NOMO-1 (cell line): ENCODE measurements at regions not wholly inside any gene's neighbourhood (a gene's known extent, or its start where the extent isn't known, plus 50 kb on each side); places are given as distances from the start of the nearest gene placed in this dataset.
"Not testable (repeated sequence)": the region's sequence is repeated elsewhere in the genome, so short reads cannot be mapped to it uniquely, and the experiment has no call there.

Experiments used
- DNase-seq, 2 experiments: peaks; one replicate each; lab custom pipeline; 2025; ENCODE audit not compliant: unreplicated experiment in 2 of 2; lab: John Stamatoyannopoulos, UW

GRCh38 chr3:28134792-28135375 is 106.5 kb upstream of the CMC1 start:
- peak; percentile 32 to 66 for DNase-seq

DNA sequence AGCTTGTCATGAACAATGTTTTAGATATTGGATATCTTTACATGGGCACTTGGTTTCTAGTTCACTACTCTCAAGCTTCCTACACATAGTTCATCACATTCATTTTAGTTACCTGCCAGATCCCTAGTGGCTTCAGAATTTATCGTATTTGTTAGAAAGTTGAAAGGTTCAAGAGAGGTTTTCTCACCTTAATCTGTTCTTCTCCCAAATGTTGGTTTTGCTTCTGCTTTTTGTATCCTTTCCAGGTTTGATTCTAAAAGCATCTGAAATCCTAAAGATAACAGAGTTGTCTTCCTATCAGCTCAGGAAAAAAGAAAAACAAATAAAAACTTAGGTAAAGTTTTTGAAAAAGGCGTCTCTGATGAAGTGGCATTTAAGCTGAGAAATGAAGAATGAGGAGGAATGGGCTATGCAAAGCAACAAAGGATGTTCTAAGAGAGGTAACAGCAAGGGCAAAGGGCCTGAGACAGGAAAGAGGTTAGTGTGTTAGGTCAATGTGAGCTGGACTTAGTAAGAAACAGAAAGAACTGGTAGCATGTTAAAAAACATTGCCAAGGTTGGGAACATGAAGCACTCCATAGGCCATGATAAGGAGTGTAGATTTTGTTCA is 104.7 kb upstream of the CMC1 start:
- DNase-seq, result no peak

GRCh38 chr3:28138043-28138610 is 103.3 kb upstream of the CMC1 start:
- DNase-seq, result peak in 1 of 2 experiments; percentile 15

DNA sequence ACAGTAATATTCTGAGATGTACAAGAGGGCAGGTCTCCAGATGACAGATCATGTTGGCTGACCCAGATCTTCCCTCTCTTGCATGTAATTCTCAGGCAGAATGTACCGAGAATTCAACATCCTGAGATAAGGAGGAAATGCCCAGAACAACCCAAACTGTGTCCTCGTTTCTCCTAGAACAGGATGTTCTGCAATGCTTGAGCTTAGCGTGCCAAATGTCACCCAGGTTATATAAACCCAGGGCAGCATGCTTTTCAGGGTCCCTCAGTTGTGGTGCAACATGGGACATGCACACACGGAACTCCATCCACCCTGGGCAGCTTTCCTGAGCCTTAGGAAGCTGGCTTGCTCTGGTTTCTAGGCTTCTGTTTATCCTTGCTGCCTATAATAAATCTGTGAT is 102.1 kb upstream of the CMC1 start:
- DNase-seq, result no peak

GRCh38 chr3:28139967-28140634 is 101.3 kb upstream of the CMC1 start:
- no peak for DNase-seq

DNA sequence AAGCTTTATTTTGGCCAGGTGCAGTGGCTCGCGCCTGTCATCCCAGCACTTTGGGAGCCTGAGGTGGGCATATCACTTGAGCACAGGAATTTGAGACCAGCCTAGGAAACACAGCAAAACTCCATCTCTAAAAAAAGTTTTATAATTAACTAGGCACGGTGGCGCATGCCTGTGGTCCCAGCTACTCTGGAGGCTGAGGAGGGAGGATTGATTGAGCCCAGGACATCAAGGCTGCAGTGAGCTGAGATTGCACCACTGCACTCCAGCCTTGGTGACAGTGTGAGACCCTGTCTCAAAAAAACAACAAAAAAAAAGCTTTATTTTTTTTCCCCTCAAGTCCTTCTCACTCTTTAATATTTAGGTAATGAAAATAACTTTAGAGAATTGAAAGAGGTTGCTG is 100.8 kb upstream of the CMC1 start:
- no peak for DNase-seq

GRCh38 chr3:28149960-28150359 is 91.5 kb upstream of the CMC1 start:
- no peak for DNase-seq

DNA sequence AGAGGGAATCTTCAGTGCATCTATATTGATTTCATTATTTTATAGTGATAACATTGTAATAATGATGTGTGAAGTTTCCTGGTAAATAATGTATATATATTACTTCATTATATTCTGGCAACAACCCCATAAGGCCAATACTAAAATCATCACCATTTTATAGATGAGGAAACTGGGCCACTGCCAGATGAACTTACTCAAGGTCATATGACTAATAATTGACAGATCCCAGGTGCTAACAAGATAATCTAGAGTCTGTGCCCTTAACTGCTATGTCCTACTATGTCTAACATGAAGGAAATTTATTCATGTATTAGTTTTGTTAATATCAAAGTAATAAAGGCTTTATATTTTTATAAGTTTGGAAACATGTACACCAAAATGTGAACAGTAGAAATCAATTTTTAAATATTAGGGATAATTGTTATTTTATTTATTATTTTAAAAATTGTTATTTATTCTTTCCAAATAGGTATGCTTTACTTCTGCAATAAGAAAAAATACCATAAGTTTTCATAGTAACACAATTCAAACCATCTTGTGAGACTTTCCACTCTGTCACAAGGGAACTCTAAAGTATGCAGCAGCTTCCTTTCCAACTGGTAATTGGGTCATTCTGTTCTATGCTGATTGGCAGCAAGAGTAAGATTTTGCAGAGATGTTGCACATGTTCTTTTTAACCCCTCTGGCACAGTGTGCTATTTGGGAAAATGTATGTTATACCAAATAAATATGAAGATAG is 90.8 kb upstream of the CMC1 start:
- no peak for DNase-seq

- DNase-seq, result no peak
Measured at GRCh38 chr3:28151207-28151550, 90.2 kb upstream of the CMC1 start.

DNA sequence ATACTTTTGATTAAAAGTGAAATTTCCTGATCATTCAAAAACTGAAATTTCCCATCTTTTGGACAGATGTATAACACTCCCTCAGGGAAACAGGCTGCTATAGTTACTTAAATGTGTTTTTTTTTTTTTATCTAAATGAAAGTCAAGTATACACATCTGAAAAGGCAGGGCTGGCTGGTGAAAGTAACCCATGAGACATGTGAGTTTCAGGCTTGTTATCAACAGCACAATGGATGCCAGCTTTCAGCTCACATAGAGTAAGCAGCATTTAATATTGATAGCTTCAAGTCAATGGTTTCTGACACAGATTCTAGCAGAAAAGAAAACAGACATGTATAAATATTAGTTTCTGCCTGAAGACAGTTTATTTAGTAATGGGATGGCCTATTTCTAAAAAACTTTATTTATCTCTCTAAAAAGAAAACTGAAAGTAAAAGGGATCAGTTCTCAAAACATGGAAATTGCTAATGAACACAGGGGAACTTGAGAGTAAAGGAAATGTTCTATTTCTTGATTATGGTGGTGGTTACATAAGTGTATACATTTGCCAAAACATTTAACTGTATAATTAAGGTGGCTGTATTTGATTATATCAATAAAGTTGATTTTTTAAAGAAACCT is 89.7 kb upstream of the CMC1 start:
- peak in 1 of 2 experiments; percentile 34 for DNase-seq

DNA sequence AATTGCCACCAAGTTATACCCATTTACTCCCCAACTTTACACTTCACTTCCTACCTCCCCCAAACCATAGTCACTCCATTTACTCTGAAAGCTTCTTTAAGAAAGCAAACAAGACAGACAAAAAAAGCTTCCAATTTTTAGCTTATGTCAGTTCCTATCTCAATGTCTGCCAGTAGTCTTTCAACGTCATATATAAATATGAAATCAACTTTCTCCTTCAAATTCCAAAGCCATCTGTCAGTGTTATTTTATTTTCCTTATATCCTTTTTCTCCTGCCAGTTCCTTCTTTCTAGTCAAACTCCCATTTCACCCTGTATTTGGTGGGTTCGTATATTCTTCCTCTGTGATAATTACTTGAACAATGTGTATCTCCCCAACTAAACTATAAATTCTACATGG is 85.8 kb upstream of the CMC1 start:
- DNase-seq, result no peak

GRCh38 chr3:28156599-28156998 is 84.8 kb upstream of the CMC1 start:
- not testable (repeated sequence) for DNase-seq

DNA sequence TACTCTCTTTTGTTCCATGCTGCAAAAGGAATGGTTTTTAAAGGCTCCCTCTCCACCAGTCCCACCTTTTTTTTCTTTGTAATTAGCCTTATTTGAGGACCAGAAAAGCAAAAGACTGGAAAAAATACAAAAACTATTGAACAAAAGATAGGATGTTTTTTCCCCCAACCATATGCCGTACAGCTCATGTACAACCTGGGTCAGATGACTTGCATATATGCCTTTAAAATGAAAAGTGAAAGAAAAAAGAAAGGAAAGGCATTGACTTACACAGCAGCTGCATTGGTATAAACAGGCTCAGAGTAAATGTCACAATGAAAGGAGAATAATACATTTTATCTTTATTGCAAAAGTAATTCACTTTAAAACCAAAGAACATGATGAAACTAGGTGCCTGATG is 69.5 kb upstream of the CMC1 start:
- DNase-seq, result peak in 1 of 2 experiments; percentile 16

DNA sequence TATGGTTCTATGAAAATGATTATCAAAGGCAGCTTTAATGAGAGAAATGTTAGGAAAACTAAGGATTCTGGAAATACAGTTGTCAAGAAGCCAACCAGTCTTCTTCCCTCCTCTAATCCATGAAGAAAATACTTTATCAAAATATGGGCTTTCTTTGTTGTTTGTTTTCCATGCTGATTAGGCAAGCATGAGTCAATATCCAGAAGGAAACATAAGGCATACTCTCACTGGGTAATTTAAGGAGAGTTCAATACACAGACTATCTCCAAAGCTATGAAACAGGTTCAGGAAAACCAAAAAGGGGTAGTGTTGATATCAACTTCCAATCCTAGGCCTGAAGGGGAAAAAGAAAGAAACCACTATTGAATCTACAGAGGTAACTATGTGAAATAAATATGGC is 68.7 kb upstream of the CMC1 start:
- no peak for DNase-seq

- no peak for DNase-seq
Measured at GRCh38 chr3:28173836-28174235, 67.6 kb upstream of the CMC1 start.

DNA sequence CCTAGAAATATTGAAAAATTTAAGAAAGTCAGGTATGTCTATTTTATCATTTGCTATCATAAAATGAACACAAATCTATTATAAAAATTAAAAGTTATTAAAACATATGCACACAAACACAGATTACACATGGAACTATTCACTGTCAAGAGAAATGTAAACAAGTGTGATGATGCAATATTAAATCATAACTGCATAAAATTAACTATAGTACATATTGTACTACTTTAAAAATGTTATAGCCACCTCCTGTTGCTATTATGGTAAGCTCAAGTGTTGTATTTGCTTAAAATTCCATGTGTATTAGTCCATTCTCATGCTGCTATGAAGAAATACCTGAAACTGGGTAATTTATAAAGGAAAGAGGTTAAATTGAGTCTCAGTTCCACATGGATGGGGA is 54.7 kb upstream of the CMC1 start:
- DNase-seq, result peak in 1 of 2 experiments; percentile 7

DNA sequence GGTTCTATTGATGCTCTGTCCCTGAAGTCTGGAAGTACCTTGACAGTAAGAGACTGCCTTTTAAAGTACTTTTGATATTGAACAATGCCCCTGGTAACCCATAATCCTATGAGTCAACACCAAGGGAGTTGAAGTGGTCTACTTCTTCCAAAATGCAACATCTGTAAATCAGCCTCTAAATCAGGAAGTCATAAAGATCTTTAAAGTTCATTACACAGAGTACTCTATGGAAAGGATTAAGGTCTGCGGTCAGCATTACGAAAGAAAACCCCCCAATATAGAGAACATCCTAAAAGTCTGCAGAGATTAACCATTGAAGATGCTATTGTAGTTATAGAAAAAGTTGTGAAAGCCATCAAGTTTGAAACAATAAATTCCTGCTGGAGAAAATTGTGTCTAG is 52.7 kb upstream of the CMC1 start:
- peak; percentile 77 to 98 for DNase-seq

DNA sequence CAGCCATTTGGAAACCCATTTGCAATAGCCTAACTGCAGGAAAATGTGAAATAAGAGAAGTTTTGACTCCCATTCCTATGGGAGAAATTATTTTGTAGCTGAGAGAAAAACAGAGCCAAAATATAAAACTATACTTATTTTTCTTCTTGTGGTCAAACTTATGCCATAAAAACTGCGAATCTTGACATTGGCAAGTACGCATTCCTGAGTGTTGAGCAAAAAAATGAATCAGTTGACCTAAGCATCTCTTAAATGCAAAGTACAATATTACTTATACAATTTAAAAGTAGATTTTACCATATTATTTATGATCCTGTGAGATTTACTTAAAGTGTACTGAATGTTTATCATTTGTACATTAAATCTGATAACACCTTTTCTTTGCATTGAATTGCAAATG is 50.1 kb upstream of the CMC1 start:
- DNase-seq, result no peak
